ENCODE measurements at regions not wholly inside any gene's neighbourhood (a gene's known extent, or its start where the extent isn't known, plus 50 kb on each side); places are given as distances from the start of the nearest gene placed in this dataset.
"Not testable (repeated sequence)": the region's sequence is repeated elsewhere in the genome, so short reads cannot be mapped to it uniquely, and the experiment has no call there.

DNA sequence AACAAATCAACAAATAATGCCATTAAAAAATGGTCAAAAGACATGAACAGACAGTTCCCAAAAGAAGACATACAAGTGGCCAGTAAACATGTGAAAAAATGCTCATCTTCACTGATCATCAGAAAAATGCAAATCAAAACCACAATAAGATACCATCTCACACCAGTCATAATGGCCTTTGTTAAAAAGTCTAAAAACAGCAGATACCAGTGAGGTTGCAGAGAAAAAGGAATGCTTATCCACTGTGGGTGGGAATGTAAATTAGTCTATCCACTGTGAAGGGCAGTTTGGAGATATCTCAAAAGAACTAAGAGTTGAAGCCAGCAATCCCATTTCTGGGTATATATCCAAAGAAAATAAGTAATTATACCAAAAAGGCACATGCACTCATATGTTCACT, 668.1 kb upstream of the CPEB2 start:
- DNase-seq (ENCODE audit: low read depth in 4 of 4, low spot score in 3 of 4), result no peak

DNA sequence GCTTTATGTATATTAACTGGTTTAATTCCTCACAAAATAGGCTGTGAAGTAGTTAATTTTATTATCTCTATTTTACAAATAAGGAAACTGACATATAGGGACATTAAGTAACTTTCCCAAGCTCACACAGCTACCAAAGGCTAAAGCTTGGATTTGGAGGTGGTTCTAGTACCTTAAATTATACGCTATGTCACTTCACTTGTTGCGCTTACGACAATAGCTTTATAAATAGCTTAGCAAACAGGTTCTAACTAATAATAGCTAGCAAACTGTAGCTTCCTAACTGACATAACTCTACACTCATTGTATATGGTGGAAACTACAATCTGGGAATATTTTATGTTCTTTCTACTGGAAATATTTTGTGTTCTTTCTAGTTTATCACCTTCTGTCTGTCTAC, 666.4 kb upstream of the CPEB2 start:
- no peak for DNase-seq (ENCODE audit: low read depth in 4 of 4, low spot score in 3 of 4)

DNA sequence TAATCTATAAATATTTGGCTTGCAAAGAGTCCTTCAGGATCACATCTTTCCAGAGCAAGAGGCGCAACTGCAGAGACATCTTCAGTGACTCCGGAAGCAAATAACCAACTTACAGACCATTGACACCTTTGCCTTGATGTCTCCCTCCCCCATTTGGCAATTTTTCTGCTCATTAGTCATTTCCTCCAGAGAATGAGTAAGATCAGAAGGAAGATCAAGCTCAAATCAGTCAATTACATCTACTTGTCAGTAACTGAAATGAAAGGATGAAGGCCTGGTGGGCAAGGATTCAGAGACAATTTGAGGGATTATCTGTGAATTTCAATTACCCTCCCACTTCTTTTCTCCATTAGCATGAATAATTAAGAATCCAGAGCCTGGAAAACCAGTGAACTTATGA, 665.6 kb upstream of the CPEB2 start:
- no peak for DNase-seq (ENCODE audit: low read depth in 4 of 4, low spot score in 3 of 4)

DNA sequence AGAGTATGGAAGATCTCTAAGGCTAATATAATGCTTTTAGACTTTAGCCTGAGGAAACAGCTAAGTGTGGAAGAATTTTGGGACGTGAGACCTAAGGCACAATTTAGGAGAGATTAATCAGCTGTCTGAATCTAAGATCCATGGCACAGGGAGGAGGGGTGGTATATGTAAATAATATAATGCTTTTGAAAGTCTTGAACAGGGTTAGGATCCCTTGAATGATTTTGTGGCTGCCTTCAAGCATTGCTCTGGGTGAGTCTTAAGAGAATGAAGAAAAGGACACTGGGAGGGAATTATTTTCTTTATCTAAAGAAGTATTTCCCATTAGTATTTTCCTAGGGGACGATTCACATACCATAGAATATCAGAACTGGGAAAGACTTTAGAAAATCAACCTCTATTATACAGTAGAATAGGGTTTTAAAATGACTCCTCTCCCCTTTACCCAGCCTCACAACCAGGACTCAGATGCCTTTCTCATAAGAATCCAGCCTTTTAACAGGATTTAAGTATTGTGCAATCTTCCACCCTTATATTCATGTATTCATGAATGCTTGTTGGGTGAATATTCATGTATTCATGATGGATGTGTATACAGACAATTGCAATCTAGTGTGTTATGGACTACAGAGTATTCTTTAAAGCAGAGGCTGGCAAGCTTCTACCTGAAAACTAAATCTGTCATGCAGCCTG, 664.2 kb upstream of the CPEB2 start:
- DNase-seq (ENCODE audit: low read depth in 4 of 4, low spot score in 3 of 4), result no peak

DNA sequence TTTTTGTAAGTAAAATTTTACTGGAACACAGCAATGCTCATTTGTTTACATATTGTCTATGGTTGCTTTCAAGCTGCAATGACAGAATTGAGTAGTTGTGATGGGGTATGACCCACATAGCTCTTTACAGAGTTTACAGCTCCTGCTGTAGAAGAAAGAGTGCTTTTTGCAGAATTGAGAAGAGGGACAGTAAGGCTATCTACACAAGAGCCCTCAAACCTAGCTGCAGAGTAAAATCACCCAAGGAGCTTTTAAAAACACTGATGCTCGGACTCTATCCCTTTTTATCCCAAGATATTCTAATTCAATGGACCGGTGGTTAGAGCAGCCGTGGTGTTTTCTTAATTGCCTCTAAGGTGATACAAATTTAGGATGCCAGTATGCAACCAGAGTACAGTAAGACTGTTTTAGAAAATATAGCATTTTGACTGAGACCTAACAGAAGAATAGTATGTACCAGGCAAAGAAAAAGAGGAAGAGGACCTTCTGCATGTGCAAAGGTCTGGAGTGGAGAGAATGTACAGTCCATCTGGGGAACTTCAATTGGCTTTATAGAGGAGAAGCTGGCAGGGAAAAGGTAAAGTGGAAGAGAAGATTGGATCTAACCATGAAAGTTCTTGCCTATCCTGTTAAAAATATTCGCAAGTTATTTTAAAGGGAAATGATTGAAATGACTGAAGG, 663.6 kb upstream of the CPEB2 start:
- no peak for DNase-seq (ENCODE audit: low read depth in 4 of 4, low spot score in 3 of 4)

DNA sequence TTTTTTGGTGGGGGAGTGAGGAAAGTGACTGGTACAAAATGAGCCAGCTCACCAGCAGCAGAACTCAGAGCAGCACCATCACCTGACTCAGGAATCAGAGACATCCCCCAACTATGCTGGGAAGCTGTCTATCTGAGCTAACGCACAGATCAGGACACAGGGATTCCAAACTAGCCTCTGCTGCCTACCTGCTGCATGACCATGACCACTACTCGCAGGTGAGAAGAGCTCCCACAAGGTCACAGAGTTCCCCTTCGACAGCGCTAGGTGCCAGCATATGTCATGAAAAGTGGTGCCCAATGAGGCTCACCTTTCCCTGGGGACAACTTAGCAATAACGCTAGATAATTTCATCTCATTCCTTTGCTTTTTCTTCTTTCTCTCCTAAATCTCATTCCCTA, 662.6 kb upstream of the CPEB2 start:
- DNase-seq (ENCODE audit: low read depth in 4 of 4, low spot score in 3 of 4), result no peak

DNA sequence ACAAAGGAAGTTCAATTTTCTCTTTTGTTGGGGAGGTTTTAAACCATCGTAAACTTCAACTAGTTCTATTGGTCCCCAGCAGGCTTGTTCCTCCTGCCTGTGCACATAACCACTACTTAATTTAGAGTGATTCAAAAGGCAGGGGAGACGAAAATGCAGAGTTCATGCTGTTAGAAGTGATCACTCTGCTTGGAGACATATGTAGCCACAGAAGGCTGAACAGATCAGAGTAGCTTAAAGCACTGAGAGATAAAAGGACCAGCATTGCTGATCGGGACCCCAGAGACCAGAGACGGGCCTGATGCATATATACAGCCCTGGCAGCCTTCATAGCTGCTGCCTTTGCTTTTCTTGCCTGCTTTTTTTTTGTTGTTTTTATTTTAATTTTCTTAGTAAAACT, 662.0 kb upstream of the CPEB2 start:
- no peak for DNase-seq (ENCODE audit: low read depth in 4 of 4, low spot score in 3 of 4)

DNA sequence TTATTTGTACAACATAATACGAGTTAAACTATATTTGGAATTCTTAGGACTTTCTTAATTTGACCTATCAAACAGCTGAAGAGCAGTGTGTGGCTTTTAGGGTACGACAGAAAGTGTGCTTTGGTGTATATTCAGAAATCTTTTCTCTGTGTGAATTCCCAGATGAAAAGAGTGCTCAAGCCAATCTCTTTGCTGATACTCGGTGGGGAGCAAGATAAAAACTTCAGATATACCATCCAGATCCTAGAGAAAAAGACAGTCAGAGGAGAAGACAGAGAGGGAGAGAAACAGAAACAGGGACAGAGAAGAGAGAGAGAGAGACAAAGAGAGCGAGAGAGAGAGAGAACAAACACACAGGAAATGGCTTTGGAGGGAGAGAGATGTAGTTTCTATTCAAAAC, 658.3 kb upstream of the CPEB2 start:
- DNase-seq (ENCODE audit: low read depth in 4 of 4, low spot score in 3 of 4), result no peak

DNA sequence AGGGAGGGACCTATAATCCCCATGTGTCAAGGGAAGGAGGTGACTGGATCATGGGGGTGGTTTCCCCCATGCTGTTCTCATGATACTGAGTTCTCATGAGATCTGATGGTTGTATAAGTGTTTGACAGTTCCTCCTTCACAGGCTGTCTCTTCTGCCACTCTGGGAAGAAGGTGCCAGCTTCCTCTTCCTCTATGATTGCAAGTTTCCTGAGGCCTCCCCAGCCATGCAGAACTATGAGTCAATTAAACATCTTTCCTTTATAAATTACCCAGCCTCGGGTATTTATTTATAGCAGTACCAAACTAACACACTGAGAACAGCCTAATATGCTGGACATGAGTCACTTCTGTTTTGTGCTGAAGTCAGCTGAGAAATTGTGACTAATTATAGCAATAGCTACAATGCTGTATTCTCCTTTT, 656.9 kb upstream of the CPEB2 start:
- DNase-seq (ENCODE audit: low read depth in 4 of 4, low spot score in 3 of 4), result no peak

DNA sequence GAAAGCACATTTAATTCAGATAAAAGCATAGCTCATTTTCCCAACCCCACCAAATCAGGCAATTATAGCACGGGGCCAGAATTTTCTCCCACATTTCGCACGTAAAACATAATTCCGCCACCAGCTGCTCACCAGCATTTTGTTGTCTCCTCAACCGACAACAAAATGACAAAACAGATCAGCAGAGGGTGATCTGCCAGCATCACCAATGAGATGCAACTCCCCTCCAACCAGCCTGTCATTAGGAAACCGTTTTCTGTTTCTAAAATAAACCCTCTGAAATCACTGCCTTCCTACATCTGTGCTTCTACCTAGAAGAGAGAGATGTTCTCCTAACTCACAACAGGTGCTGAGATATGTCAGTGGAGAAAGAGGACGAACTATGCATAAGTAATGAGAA, 654.8 kb upstream of the CPEB2 start:
- DNase-seq (ENCODE audit: low read depth in 4 of 4, low spot score in 3 of 4), result no peak

DNA sequence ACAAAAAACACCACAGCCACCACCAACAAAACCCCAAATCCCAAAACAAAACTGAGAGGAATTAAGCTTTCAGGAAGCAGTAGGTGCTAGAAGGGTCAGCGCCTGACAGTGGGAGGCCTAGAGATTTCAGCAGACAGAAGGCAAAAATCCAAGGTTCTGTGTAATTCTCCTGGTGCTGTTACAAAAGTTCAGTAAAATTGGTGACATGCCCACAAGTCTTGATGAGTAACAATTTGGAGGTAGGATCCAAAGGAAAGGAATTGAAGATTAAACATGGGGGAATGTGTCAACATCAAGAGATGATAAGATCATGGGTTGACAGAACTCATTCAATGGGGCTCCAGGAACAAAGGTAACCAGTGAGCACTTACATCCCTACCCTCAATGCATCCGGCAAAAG, 653.8 kb upstream of the CPEB2 start:
- no peak for DNase-seq (ENCODE audit: low read depth in 4 of 4, low spot score in 3 of 4)

DNA sequence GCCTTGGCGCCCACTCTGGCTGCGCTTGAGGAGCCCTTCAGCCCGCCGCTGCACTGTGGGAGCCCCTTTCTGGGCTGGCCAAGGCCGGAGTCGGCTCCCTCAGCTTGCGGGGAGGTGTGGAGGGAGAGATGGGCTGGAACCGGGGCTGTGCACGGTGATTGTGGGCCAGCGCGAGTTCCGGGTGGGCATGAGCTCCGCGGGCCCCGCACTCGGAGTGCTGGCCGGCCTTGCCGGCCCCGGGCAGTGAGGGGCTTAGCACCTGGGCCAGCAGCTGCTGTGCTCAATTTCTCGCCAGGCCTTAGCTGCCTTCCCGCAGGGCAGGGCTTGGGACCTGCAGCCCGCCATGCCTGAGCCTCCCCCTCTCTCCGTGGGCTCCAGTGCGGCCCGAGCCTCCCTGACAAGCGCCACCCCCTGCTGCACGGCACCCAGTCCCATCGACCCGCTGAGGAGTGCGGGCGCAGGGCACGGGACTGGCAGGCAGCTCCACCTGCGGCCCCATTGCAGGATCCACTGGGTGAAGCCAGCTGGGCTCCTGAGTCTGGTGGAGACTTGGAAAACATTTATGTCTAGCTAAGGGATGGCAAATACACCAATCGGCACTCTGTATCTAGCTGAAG, 643.6 kb upstream of the CPEB2 start:
- DNase-seq (ENCODE audit: low read depth in 4 of 4, low spot score in 3 of 4), result not testable (repeated sequence)

DNA sequence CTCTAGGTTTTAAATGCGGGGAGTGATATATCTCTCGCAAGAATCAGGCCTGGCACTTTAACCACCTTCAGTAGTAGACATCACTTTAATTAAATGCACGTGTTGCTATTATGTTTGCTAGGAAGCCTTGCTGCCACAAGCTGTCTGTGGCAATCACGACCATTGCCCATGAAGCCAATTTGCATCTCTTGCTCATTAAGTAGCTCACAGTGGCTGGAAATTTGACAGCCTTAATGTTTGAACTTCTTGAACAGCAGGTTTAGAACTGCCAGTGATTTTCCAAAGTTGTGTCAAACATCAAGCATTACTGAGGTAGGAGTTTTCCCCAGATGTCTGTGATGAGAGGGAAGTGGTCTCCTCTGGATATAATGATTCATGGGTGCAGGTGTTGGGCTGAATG, 642.3 kb upstream of the CPEB2 start:
- no peak for DNase-seq (ENCODE audit: low read depth in 4 of 4, low spot score in 3 of 4)

DNA sequence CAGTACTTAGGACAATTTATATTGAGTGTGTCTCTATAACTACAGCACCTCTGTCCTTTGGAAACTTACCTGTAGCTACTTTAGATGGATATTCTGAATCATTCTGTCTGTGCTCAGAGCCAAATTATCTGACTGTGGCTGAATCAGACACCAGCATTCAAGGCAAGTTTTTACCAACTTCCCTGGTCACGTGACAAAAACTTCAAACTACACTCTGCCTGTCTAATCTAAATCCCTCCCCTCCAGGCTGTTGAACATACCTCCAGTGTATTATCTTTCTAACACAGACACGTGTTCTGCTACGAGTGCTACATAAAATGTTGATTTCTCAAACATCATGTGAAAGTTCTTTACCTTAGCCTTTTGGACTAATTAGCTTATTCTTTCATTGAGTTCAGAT, 641.2 kb upstream of the CPEB2 start:
- no peak for DNase-seq (ENCODE audit: low read depth in 4 of 4, low spot score in 3 of 4)

DNA sequence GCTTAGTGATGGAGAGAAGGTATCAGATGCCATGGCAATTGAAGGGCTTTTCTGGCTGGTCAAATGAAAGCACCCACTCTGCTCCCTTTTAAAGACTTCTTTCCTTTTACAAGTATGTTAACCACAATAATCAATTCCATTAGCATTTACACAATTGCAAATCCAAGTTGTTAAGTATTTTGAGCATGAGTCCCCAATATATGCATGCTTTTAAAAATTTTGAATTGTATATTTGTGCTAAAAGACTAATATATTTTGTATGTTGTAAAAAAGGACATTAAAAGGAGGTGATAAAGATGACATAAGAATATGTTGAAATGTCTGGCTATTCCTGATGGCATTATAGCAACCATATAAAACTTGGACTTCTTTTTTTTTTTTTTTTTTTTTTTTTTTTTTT, 639.9 kb upstream of the CPEB2 start:
- no peak for DNase-seq (ENCODE audit: low read depth in 4 of 4, low spot score in 3 of 4)

DNA sequence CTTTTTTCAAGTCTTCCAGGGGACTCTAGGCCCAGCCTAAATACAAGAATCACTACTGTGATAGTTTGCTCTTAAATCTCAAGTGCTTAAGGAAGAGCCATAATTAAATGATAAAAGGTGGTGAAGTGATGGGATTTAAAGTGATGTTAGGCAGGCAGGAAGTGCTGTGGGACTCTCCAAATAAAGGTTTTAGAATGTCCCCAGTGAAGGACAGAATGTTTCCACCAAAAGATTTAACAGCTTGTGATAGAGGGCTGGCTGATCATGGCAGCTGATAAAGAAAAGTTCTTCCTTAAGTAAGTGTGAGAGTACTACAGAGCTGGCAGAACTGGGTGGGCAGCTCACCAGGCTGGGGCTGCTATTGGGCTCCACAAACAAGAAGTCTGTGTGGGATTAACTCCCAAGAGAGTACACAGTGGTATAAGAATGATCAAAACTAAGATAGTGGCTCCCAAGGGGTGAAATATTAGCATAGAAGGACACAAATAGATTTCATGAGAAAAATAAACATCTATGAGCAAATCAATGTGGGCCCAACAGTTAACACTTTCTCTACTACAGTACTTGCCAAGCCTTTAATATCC, 637.2 kb upstream of the CPEB2 start:
- DNase-seq (ENCODE audit: low read depth in 4 of 4, low spot score in 3 of 4), result no peak

DNA sequence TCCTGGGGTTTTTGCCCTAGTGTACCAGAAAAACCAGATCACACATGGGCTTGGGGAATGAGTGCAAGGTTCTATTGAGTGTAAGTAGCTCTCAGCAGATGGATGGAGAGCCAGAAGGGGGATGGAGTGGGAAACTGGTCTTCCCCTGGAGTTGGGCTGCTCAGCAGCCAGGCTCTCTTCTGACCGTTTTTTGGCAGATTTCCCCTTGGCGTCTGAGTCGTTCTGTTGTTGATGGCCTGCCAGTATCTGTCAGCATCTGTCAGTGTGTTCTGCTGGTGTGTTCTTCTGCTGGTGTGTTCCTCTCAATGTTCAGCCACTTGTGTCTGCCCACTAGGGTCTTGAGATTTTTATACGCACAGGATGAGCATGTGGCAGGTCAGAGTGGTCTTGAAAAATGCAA, 633.9 kb upstream of the CPEB2 start:
- DNase-seq (ENCODE audit: low read depth in 4 of 4, low spot score in 3 of 4), result no peak

DNA sequence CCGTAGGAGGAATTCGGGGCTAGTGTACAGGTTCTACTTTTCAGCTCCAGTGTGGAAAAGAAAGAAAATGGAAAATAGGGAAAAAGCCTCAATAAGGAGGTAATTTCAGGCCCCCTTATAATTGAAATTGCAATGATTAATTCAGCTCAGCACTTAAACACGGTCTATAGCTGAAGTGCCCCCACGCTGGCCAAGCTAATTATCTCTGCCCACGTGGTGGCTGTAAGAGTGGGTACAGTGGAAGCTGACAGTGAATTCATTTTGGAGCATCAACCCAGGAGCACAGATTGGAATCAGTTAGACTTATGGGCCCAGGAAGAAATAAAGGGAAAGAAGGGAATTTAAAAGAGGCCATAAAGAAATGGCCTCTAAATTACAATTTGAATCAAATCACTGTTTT, 631.1 kb upstream of the CPEB2 start:
- no peak for DNase-seq (ENCODE audit: low read depth in 4 of 4, low spot score in 3 of 4)

DNA sequence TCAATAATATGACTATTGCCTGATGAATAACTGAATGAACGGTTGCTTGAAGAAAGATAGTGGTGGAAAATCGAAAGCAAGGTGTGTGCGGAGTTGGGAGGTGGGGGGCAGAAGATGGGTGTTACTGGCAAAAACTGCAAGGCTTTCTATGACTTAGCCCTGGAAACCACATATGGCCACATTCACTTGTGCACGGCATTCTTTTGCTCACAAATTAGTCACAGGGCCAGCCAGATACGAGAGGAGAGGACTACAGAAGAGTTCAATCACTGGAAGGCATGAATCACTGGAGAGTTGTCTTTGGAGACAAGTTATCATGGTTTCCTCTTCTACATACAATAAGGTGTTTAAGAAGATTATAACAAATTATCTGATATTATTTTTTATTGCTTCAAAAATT, 626.5 kb upstream of the CPEB2 start:
- DNase-seq (ENCODE audit: low read depth in 4 of 4, low spot score in 3 of 4), result no peak

DNA sequence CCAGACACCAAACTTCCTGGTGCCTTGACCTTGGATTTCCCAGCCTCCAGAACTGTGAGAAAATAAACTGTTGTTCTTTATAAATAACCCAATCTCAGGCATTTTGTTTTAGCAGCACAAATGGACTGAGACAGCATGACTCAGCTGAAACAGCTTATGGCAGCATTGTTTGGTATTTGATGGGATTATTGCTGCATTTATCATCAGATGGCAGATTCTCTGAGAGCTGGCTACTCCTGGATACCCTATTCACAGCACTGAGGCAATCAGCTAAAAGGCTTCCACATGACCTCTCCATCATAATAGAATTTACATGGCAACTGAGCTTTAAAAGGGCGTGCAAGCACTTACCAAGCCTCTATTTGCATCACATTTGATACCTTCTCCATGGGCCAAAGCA, 623.1 kb upstream of the CPEB2 start:
- no peak for DNase-seq (ENCODE audit: low read depth in 4 of 4, low spot score in 3 of 4)

DNA sequence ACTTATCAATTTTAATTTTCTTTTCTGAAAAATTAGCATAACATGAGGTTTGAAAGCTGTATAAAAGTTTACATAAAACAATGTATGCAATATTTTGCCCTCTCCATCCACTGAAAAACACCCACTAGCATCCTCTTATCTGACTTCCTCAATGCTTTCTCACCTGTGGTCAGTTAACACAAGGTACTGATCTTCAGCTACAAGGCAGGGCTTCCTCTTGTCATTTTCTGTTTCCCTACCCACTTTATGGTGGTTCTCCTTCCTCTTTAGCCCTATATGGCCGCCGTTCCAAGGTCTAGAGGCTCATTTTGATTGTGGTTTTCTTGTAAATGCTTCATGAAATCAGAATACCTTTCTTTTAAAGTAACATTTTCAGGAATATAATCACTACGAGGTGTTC, 618.6 kb upstream of the CPEB2 start:
- no peak for DNase-seq (ENCODE audit: low read depth in 4 of 4, low spot score in 3 of 4)

DNA sequence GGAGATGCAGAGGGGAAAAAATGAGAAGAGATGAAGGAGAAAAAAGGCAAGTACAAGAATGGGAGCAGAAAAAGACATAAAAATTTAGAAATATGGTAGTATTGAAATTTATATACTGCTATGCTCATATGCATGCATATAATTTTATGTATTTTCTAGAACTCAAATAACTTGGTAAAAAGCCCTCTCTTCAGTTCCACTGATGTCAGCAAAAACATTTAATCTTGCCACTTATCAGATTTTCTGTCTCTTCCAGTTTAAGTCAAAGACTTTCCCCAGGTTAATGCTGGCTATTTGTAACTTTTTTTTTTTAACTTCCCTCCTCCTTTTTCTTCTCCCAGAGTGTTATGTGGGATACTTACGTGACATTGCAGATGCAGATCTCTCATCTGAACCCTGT, 617.5 kb upstream of the CPEB2 start:
- no peak for DNase-seq (ENCODE audit: low read depth in 4 of 4, low spot score in 3 of 4)
